GM18861 (cell line): ENCODE measurements at regions not wholly inside any gene's neighbourhood (a gene's known extent, or its start where the extent isn't known, plus 50 kb on each side); places are given as distances from the start of the nearest gene placed in this dataset.
A peak's percentile ranks its signal among the peaks of the same experiment; 100 is the strongest.
"Not testable (repeated sequence)": the region's sequence is repeated elsewhere in the genome, so short reads cannot be mapped to it uniquely, and the experiment has no call there.

Source experiments
- ATAC-seq: cut with Tn5 transposase; IDR thresholded peaks from one replicate; pipeline ENCODE4 v1.9.1; 2021; ENCODE audit not compliant: unreplicated experiment

DNA sequence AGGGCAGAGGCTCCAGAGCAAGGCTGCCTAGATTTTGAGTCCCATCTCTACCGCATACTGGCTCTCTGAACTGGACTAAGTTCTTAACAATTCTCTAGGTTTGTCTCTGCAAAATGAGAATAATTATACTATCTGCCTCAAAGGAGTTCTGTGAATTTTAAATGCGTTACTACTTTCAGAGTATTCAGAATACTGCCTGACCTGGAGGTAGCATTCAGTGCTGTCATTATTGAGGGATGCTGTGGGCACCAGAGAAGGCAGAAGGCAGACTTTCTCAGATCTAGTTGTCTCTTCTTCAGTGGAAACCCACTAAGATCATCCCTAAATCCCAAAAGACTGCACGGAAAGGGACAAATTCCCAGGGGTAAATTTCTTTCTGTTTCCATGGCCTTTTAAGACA, 147.4 kb upstream of the RORA start:
- ATAC-seq, result no peak

DNA sequence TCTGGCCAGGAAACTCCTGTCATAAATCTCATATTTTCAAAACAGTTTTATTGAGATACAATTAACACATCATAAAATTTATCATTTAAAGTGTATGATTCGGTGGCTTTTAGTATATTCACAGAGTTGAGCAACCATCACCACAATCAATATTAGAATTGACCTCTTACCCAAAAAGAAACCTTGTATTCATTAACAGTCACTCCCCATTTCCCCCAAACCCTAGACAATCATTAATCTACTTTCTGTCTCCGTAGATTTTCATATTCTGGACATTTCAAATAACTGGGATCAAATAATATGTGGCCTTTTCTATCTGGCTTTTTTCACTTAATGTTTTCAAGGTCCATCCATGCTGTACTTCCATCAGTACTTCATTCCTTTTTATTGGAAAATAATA, 145.7 kb upstream of the RORA start:
- ATAC-seq, result no peak

DNA sequence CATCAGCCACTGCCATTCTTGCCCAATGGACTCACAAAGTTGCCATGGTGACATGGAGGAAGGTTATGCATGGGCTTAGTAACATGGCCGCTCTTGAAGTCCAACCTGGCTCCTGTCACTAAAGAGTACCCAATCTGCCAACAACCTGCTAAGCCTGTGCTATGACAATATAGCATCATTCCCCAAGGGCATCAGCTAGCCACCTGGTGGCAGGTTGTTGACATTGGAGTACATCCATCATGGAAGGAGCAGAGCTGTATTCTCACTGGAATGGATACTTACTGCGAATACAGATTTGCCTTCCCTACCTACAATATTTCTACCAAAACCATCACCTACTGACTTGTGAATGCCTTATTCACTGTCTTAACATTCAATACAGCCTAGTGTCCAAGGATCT, 138.9 kb upstream of the RORA start:
- ATAC-seq, result no peak

DNA sequence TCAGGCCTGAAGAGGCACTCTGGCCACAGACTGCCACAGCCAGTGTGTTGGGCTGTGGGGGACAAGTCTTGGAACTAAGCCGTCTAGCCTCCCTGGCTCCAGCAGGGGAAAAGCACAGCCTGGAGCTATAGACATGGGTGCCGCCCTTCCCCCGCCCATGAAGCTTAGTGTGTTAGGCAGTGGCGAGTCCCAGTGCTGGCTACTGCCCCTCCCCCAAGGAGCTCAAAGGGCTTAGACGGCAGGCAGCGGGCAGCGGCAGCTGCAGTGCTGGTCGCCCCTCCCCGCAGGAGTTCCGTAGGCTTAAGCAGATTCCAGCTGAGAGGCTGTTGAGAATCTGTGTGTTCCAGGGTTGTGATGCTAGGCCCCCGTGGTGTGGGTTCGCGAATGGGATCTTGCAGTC, 135.8 kb upstream of the RORA start:
- no peak for ATAC-seq

DNA sequence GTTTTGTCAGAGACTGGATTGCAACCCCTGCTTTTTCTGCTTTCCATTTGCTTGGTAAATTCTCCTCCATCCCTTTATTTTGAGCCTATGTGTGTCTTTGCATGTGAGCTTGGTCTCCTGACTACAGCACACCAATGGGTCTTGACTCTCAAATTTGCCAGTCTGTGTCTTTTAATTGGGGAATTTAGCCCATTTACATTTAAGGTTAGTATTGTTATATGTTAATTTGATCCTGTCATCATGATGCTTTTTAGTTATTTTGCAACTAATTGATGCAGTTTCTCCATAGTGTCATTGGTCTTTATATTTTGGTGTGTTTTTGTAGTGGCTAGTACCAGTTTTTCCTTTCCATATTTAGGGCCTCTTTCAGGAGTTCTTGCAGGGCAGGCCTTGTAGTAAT, 133.8 kb upstream of the RORA start:
- not testable (repeated sequence) for ATAC-seq

DNA sequence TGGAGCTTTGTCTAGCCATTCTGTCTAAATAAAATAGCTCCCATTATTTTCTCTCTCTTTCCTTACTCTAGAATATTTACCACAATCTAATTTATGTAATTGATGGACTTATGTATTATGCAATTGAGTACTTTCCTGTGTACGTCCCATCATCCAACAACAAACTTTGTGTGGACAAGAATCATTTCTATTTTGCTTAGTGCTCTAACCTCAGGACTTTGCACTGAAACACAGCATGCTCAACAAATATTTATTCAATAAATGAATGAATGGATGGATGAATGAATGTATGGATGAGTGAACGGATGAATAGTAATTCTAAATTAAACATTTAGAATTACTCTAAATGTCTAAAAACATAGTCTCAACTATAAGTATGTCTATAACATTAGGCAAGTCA, 115.2 kb upstream of the RORA start:
- no peak for ATAC-seq

DNA sequence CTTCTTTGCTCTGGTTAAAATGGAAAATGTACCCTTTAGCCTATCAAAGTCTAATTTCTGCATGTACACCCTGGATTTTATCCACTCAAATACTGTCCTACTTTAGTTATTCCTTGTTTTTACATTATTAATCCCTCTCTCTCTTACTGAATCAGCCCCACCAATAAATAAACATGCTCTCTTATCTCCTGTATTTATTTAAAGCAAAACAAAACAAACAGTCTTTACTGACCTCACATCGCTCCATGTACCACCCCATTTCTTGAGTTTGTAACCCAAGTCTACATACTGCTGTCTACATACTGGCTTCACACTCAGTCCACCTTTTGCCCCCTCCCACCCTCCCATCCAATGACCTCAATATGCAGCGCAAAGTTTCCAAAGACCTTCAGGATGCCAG, 113.3 kb upstream of the RORA start:
- no peak for ATAC-seq

DNA sequence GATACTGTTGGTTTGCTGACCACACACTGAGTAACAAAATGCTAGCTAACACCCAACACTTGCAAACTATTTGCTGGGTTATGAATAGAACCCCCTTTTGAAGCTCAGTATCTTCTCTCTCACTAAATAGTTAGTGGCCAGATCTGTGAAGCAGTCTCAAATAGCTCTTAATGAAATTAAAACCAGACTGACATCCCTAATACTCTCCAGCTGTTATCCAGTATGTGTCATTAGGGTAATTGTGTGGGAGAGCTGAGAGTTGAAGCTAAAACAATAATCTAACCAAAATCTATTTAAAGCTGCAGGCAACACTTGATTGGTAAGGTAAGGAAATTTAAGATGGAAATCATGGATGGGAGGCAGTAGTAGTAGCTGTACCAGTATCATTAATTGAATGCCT, 110.4 kb upstream of the RORA start:
- no peak for ATAC-seq

DNA sequence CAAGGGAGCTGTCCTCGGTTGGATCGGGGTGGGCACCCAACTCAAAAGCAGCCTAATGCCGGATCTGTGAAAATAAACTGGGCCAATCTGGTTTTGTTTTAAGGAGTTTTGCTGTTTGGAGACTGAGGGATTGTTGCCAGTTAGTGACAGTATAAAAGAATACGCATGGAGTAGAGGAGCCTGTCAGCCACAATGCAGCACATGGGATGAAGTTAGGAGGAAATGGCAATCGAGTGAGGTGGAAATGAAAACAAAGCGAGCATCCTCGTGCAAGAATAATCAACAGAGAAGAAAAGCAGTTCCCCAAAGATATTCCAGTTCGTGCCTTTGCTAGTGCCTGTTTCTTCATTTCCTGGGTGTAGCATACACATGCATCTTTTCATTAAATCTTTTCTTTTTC, 108.4 kb upstream of the RORA start:
- ATAC-seq, result no peak

DNA sequence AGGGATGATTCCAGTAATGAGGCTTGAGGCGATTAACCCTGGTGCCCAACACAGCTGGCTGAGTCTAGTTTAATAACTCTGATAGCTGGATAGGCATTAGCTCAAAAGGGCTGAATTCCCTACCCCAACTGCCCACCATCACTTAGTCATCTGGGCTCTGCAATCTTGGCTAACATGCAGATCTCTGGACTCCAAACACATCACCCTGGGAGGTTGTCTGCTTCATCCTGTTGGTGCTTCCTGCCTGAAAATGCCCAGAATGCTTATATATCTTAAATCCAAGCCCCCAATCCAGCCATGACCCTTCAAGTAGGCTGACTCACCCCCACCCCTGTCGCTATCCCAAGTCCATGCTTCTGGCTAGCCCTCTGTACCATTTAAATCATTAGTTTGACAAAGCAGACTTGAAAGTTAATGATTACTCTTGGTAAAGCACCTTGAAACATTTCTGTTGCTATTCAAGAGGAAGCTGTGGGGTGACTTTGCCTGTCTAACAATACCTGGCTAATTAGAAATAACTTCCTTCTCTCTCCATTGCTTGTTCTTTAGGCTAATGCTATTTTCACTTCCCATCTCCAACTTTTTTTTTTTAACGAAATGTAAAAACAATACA, 107.0 kb upstream of the RORA start:
- ATAC-seq, result no peak

DNA sequence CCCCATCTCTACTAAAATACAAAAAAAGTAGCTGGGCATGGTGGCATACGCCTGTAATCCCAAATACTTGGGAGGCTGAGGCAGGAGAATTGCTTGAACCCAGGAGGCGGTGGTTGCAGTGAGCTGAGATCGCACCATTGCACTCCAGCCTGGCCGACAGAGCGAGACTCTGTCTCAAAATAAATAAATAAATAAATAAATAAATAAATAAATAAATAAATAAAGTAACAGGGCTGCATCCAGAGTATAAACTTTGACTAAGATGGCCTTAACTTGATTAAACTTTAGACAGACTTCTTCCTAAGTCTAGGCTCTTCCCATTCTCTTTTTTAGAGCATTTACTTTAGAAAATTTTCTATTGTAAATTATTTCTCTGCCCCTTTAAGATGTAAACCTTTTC, 105.6 kb upstream of the RORA start:
- ATAC-seq, result not testable (repeated sequence)

DNA sequence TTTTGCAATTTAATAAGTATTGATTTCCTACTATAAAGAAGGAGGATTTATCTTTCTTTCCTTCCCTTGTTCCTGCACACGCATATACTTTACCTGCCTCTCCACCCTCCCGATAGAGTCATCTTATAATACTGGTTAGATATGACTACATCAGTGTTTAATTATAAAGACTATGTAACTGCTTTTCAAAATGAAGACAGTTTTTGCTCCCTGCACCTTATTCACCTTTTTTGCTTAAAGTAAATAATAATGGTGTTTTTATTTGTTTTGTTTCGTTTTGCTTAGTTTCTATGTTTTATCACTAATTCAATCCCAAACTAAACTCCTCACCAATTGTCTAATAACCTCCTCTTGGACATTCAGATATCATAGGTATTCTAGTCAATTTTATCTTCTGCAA, 101.9 kb upstream of the RORA start:
- no peak for ATAC-seq

DNA sequence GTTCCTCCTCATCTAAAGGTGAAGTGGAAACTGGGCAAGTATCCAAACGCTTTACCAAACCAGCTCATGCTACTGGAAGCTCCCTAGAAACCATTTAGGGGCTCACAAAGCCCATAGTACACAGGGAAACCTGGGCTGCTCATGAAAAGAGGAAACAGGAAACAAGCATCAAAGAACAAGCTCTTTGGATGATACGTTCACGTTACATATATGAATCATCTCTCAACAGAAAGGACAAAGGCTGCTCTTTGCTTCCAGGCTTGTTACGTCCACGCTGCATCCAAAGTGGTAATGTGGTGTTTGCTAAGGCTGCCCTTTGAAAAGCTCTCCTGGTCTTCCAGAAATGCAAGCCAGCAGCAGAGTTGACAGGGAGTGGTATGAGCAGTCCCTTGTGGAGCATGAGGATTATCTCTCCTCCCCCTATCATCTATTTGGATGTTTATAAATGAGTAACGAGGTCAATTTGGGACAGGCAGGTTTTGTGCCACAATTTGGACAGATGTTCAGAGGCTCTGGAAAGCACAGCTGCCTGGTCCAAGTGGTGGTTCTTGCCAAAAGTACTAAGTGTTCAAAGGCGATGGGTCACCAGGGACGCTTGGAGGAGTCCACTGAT, 98.0 kb upstream of the RORA start:
- ATAC-seq, result peak; percentile 97

DNA sequence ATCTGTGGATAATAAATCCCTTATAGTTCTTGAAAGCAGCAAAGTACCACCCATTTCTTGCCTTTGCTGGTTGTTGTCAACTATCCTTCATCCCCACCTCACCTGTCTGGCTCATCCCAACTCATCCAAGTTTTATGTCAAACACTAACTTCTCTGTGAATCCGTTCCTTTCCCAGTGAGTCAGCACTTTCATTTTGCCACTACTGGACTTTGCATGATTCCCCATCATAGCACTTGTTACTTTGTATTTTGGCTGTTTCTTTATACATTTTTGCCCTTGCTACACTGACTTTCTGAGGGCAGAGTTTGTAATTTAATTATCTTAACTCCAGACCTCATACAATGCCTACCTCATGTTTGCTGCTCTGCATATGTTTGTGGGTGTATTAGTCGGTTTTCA, 90.8 kb upstream of the RORA start:
- no peak for ATAC-seq

DNA sequence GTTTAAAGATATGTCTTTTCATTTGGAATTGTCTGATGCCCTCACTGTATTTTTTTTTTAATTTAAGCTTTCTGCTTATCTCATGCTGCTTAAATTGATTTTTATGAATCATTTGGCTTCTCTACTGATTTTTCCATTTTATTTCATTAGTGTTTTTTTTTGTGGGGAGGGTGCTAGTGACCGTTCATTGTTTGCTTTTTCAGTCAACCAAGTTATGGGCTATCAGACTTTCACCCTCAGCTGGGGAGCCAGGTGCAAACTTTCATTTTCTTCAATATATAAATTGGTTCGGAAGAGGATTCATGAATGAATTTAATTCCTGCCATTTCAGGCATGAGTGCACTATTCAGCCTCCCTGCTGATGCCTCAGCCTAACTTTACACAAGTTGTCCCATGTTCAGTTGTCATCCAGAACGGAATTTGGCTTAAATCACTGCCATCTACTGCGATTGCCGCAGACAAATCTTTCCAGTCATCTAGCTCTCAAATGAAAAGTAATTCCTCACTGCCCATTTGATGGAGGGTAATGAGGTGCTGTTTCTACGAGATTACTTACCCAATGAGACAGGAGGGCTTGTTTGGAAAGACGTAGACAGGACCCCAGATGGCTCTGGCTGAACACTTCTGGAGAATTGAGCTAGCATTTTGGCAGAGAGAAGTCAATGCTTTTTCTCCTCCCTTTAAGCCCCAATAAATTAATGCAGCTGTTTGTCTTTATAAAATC, 89.9 kb upstream of the RORA start:
- no peak for ATAC-seq

DNA sequence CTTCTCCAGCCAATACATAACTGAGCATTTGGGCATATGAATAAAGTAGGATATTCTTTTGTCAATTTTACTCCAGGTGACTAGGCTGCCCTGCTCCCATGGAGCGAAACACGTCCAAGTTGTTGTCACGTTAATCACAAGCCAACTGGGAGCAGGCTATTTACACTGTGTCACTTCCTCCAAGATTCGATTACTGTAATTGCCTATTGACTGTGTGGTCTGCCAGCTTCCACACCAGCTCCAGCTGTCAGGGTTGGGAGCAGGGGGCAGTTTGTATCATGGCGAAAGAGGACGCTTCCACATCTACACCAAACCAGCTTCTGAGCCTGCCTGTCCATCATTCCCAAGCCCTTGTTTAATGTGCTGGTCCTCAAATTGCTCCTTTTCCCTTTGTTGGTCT, 89.2 kb upstream of the RORA start:
- no peak for ATAC-seq

DNA sequence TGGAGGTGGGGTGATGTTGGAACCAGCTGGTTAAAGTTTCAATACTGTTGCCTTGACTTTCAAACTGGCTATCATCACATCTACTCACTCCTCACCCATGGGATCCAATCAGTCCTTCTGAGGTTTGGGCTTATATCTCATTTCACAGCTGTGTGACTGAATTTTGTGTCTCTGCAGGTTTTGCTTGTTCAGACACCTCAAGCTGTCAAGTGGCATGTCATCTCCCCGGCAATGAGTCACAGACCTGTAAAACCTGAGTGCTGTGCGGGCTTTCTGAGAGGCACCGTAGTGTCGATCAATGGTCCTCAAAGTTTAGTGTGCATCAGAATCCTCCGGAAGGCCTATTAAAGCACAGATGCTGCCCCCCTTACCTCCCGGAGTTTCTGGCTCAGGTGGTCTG, 86.4 kb upstream of the RORA start:
- no peak for ATAC-seq

DNA sequence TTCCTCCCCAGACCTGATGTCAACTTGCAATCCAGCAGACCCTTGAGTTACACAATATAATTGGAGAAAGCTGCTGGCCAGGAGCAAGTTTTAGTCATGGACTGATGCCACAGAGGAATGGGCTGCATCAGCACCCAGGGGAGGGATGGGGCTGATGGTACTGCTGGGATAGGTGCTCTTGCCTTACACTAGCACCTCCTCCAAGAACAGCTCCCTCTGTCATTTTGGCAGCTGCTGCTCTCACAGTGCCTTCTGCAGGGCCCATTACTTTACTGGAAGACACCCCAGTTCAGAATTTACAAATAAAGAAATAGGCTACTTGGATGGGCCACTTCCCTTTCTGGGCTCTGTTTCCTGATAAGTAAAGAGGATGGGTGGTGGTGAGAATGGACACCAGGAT, 85.3 kb upstream of the RORA start:
- no peak for ATAC-seq

DNA sequence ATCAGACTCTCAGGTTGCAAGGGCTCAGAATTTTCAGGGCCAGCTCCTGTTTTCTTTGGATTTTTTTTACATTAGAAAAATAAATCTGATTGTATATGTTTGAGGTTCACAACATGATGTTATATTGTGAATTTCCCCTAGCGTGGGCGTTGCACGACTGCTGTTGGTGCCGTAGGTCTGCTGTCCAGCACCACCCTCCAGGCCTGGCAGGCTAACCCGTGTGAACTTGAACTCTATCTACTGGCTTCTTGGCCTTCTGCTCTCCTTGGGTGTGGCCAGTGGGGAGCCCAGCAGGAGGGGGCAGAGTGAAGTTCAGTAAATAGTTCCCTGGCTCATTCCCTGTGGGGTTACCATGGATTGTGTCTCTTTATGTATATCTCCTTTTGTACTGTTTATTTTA, 80.5 kb upstream of the RORA start:
- ATAC-seq, result no peak

DNA sequence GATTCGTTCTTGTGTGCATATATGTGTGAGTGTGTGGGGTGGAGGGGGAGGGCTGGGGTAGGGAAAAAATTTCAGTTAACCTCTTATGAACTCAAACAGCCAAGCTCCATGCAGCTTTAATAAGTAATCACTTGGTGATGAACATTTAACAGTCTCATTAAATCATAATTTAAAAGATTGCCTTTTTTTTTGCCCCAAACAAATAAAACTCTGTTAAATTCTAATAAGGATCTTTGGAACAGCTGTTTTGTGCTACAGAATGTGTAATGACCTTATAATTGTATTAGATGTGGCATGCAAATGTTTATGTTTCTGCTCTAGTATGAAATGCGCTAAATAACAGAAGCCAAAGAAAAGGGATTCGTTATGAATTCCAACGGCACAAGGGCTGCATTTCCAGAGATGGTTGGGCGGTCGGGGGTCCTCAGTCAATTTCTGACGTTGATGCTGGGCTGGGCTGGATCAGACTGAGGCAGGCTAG, 80.0 kb upstream of the RORA start:
- no peak for ATAC-seq

DNA sequence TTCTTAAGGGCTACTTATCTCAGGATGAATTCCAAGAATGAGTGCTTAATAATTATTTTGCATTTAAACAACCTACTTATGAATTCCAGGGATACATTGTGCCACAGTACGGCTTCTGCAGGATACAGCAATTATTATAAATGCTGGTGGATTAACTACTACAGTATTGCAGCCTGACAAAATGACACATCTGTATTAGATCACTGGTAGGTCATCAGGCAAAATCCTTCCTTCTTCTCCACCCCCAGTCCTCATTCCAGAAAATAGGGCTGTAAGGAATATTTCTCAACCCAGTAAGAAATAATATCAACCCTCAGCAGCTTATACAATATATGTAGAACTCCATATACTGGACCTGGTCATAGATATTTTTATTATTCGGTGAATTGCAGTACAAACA, 79.3 kb upstream of the RORA start:
- no peak for ATAC-seq

DNA sequence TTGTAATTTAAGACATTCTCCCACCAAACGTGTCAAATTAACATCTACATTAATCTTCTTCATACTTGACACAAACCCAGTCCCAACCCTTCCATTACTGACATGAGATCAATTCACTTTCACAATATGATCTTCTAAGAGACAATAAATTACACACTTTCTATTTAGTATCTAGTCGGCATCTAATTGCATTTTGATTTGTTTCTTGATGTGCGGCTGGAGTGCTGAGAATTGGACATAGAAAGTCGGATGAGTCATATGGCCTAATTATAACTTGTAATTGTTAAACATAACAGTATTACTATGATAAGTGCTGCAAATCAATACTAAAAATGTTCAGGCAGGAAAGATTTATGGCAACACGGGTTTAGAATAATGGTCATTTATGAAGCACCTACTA, 78.4 kb upstream of the RORA start:
- ATAC-seq, result no peak

DNA sequence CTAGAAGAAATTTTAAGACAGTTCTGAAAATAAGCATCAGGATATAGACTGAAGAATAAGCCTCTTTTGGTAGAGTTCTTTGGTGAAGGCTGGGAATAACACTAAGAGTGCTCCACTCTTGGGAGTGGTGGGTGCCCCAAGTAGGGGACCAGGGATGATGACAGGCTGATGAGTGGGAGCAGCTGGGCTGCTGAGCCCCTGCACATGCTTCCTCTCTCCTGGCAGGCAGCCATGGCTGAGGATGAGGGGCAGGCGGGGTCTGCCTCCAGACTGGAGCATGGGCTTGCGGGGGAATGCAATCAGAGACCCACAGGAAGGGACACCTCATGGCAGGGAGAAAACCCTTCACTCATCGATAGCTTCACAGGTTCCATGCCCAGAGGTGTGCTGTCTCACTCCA, 72.6 kb upstream of the RORA start:
- no peak for ATAC-seq
